ENCODE measurements at regions not wholly inside any gene's neighbourhood (a gene's known extent, or its start where the extent isn't known, plus 50 kb on each side); places are given as distances from the start of the nearest gene placed in this dataset.
"Not testable (repeated sequence)": the region's sequence is repeated elsewhere in the genome, so short reads cannot be mapped to it uniquely, and the experiment has no call there.

- no peak overlapping the region for H3K27ac ChIP-seq
- TF ChIP-seq POLR2AphosphoS5 (IDR thresholded peaks at IDR 0.05; ENCODE audit: borderline replicate concordance, low read depth, low read length), result no peak
- no peak for TF ChIP-seq EZH2 (IDR thresholded peaks at IDR 0.05)
- TF ChIP-seq FOXP2 (optimal IDR thresholded peaks at IDR 0.05; ENCODE audit: control extremely low read depth, extremely low read length, insufficient read depth), result no peak
- H3K9me3 ChIP-seq (ENCODE audit: low read depth, low read length), result 0 out of 2 replicates have a peak, but pooled peaks cover 4% of the 10 kb centered on the region
- H3K4me3 ChIP-seq, result no peak overlapping the region
- H3K36me3 ChIP-seq (ENCODE audit: insufficient read depth, low read length), result no peaks in the 10 kb centered on the region
- no peak overlapping the region for H3K9ac ChIP-seq (ENCODE audit: insufficient read length)
- no peak for DNase-seq (ENCODE audit: low read depth, low spot score)
Measured at GRCh38 chr6:71808865-71809264, 77.5 kb upstream of the RIMS1 start.

DNA sequence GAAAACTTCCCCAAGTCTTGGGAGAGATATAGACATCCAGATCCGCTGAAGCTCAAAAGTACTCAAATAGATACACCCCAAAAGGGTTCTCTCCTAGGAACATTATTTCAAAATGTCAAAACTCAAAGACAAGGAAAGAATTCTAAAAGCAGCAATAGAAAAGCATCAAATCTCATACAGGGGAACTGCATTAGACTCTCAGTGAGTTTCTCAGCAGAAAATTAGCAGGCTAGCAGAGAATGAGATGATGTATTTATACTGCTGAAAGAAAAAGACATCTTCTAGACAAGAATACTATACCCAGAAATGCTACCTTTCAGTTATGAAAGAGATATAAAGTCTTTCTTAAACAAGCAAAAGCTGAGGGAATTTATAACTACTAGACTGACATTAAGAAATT lies 75.5 kb upstream of the RIMS1 start:
- TF ChIP-seq POLR2AphosphoS5 (IDR thresholded peaks at IDR 0.05; ENCODE audit: borderline replicate concordance, low read depth, low read length) (no peak), EZH2 (IDR thresholded peaks at IDR 0.05) (no peak), FOXP2 (optimal IDR thresholded peaks at IDR 0.05; ENCODE audit: control extremely low read depth, extremely low read length, insufficient read depth) (no peak)
- Histone ChIP-seq H3K4me3 (no peak overlapping the region), H3K27ac (no peak overlapping the region), H3K36me3 (ENCODE audit: insufficient read depth, low read length) (no peaks in the 10 kb centered on the region), H3K9ac (ENCODE audit: insufficient read length) (no peak overlapping the region), H3K9me3 (ENCODE audit: low read depth, low read length) (0 out of 2 replicates have a peak, but pooled peaks cover 4% of the 10 kb centered on the region)
- DNase-seq (ENCODE audit: low read depth, low spot score), result no peak

- H3K9ac ChIP-seq (ENCODE audit: insufficient read length), result no peak overlapping the region
- TF ChIP-seq POLR2AphosphoS5 (IDR thresholded peaks at IDR 0.05; ENCODE audit: borderline replicate concordance, low read depth, low read length) (no peak), EZH2 (IDR thresholded peaks at IDR 0.05) (no peak), FOXP2 (optimal IDR thresholded peaks at IDR 0.05; ENCODE audit: control extremely low read depth, extremely low read length, insufficient read depth) (no peak)
- no peak for DNase-seq (ENCODE audit: low read depth, low spot score)
Measured at GRCh38 chr6:71822625-71823024, 63.7 kb upstream of the RIMS1 start.

DNA sequence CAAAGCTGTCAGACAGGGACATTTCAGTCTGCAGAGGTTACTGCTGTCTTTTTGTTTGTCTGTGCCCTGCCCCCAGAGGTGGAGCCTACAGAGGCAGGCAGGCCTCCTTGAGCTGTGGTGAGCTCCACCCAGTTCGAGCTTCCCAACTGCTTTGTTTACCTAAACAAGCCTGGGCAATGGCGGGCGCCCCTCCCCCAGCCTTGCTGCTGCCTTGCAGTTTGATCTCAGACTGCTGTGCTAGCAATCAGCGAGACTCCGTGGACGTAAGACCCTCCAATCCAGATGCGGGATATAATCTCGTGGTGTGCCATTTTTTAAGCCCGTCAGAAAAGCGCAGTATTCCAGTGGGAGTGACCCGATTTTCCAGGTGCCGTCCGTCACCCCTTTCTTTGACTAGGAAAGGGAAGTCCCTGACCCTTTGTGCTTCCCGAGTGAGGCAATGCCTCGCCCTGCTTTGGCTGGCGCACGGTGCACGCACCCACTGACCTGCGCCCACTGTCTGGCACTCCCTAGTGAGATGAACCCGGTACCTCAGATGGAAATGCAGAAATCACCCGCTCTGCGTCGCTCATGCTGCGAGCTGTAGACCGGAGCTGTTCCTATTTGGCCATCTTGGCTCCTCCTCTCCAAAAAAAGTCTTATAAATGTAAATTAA lies 54.1 kb upstream of the RIMS1 start:
- DNase-seq (ENCODE audit: low read depth, low spot score); H3K27ac ChIP-seq; H3K9ac ChIP-seq (ENCODE audit: insufficient read length); H3K4me3 ChIP-seq; H3K9me3 ChIP-seq (ENCODE audit: low read depth, low read length); H3K36me3 ChIP-seq (ENCODE audit: insufficient read depth, low read length): not testable (repeated sequence)

More at GRCh38 chr6:71822625-71823024, 63.7 kb upstream of the RIMS1 start:
- Histone ChIP-seq H3K4me3 (no peak overlapping the region), H3K36me3 (ENCODE audit: insufficient read depth, low read length) (no peaks in the 10 kb centered on the region), H3K9me3 (ENCODE audit: low read depth, low read length) (no peaks in the 10 kb centered on the region), H3K27ac (no peak overlapping the region)
